H1 (cell line): ENCODE measurements at regions not wholly inside any gene's neighbourhood (a gene's known extent, or its start where the extent isn't known, plus 50 kb on each side); places are given as distances from the start of the nearest gene placed in this dataset.

Experiments
- CTCF ChIA-PET: fragments of 300-600 bp; sonication (Branson Sonifier 250); formaldehyde crosslinking; loops from one replicate; lab custom pipeline; 2021; ENCODE audit not compliant: partially characterized antibody; lab: Charles Lee
- POLR2A ChIA-PET: fragments of 300-600 bp; sonication (Branson Sonifier 250); formaldehyde crosslinking; loops from one replicate; lab custom pipeline; 2021; ENCODE audit warnings: inconsistent platforms; ENCODE audit not compliant: partially characterized antibody; lab: Charles Lee
- DNase-seq, 2 experiments: peaks; one replicate each; pipeline versions ENCODE4 v3.0.0 to v3.0.0-alpha.2; 2010 to 2022; ENCODE audit warnings: low spot score in 2 of 2, low read depth in 1 of 2, mixed read lengths in 1 of 2
- FAIRE-seq: peaks from 2 replicates; lab custom pipeline; 2011; peaks lifted over from hg19 to GRCh38; lab: Jason Lieb, UNC
- H2AFZ ChIP-seq: 2 replicates; pipeline ENCODE4 v1.8.1; 2012; ENCODE audit warnings: low read length, inconsistent platforms
- H2AK5ac ChIP-seq: 2 replicates; pipeline ENCODE4 v1.6.1; 2013; ENCODE audit warnings: low read depth, low read length
- H2BK120ac ChIP-seq: replicated peaks from 2 replicates; pipeline ENCODE3; 2013; ENCODE audit warnings: low read depth, low read length, inconsistent platforms
- H2BK12ac ChIP-seq: 2 replicates; pipeline ENCODE4 v1.6.1; 2013; ENCODE audit warnings: low read depth, low read length
- H2BK15ac ChIP-seq: 2 replicates; pipeline ENCODE4 v1.6.1; 2013; ENCODE audit warnings: low read length
- H2BK20ac ChIP-seq: 2 replicates; pipeline ENCODE4 v1.6.1; 2013; ENCODE audit warnings: low read length
- H2BK5ac ChIP-seq: 2 replicates; pipeline ENCODE4 v1.6.1; 2013; ENCODE audit warnings: low read depth, low read length
- H3K14ac ChIP-seq: 2 replicates; pipeline ENCODE4 v1.6.1; 2013; ENCODE audit warnings: inconsistent platforms; ENCODE audit not compliant: insufficient read length
- H3K18ac ChIP-seq: 2 replicates; pipeline ENCODE4 v1.6.1; 2013; ENCODE audit warnings: low read length; ENCODE audit errors: extremely low read depth
- H3K23ac ChIP-seq: 2 replicates; pipeline ENCODE4 v1.6.1; 2013; ENCODE audit warnings: inconsistent platforms; ENCODE audit not compliant: insufficient read length
- H3K23me2 ChIP-seq: 2 replicates; pipeline ENCODE4 v1.6.1; 2013; ENCODE audit warnings: low read depth, low read length
- H3K27ac ChIP-seq: 2 replicates; pipeline ENCODE4 v1.6.1; 2011; ENCODE audit warnings: low read depth, low read length, inconsistent platforms
- H3K27me3 ChIP-seq, 4 experiments: replicated peaks in 1 of 4; 1 replicate in 1 of 4; 2 replicates in 3 of 4; pipeline versions ENCODE4 v1.6.1 to v1.8.1; 2011 to 2013; ENCODE audit warnings: low read length in 3 of 4, mild to moderate bottlenecking in 3 of 4, inconsistent platforms in 2 of 4, mixed read lengths in 2 of 4, moderate library complexity in 1 of 4; ENCODE audit not compliant: control insufficient read depth in 3 of 4, insufficient read depth in 3 of 4; ENCODE audit errors: extremely low read depth in 1 of 4
- H3K36me3 ChIP-seq, 4 experiments: 2 replicates each; pipeline versions ENCODE4 v1.6.1 to v1.8.1; 2011 to 2013; ENCODE audit warnings: mild to moderate bottlenecking in 4 of 4, low read length in 3 of 4, moderate library complexity in 2 of 4, control low read depth in 1 of 4, inconsistent platforms in 1 of 4; ENCODE audit not compliant: insufficient read depth in 4 of 4, control insufficient read depth in 2 of 4
- H3K4ac ChIP-seq: replicated peaks from 2 replicates; pipeline ENCODE3; 2013; ENCODE audit warnings: low read length, low read depth, mixed read lengths, inconsistent platforms; ENCODE audit not compliant: insufficient read length
- H3K4me1 ChIP-seq, 4 experiments: replicated peaks in 1 of 4; 1 replicate in 1 of 4; 2 replicates in 3 of 4; pipeline versions ENCODE4 v1.6.1 to v1.8.1; 2011 to 2013; ENCODE audit warnings: low read length in 3 of 4, inconsistent platforms in 2 of 4, mixed read lengths in 1 of 4; ENCODE audit not compliant: insufficient read depth in 4 of 4, control insufficient read depth in 3 of 4
- H3K4me2 ChIP-seq, 2 experiments: 2 replicates each; pipeline versions ENCODE4 v1.6.1 to v1.8.1; 2011 to 2013; ENCODE audit warnings: low read depth in 2 of 2, low read length in 2 of 2, control low read depth in 1 of 2, inconsistent platforms in 1 of 2, mild to moderate bottlenecking in 1 of 2; ENCODE audit not compliant: insufficient read depth in 1 of 2
- H3K4me3 ChIP-seq, 4 experiments: fragments of 200-600, 300-600 bp in 1 of 4; sonication (generic), shearing (Covaris generic), sonication (Bioruptor Twin) in 1 of 4; 2 replicates each; pipeline versions ENCODE4 v1.5.1 to v1.8.1; 2011 to 2016; ENCODE audit warnings: low read length in 4 of 4, low read depth in 3 of 4, control low read depth in 2 of 4, inconsistent platforms in 2 of 4, mild to moderate bottlenecking in 2 of 4, mixed read lengths in 1 of 4, moderate library complexity in 1 of 4; ENCODE audit not compliant: insufficient read depth in 2 of 4; ENCODE audit errors: extremely low read depth in 1 of 4
- H3K56ac ChIP-seq: replicated peaks from 2 replicates; pipeline ENCODE3; 2013; ENCODE audit warnings: low read depth, mild to moderate bottlenecking, mixed read lengths, low read length, inconsistent platforms; ENCODE audit not compliant: insufficient read length
- H3K79me1 ChIP-seq: 2 replicates; pipeline ENCODE4 v1.6.1; 2013; ENCODE audit warnings: low read depth, low read length, control low read depth
- H3K79me2 ChIP-seq, 2 experiments: 2 replicates each; pipeline versions ENCODE4 v1.6.1 to v1.8.1; 2012 to 2013; ENCODE audit warnings: low read length in 2 of 2, mild to moderate bottlenecking in 2 of 2, inconsistent platforms in 1 of 2; ENCODE audit not compliant: insufficient read depth in 2 of 2, control insufficient read depth in 1 of 2
- H3K9ac ChIP-seq, 4 experiments: replicated peaks in 1 of 4; 1 replicate in 1 of 4; 2 replicates in 3 of 4; pipeline versions ENCODE4 v1.6.1 to v1.8.1; 2011 to 2013; ENCODE audit warnings: low read depth in 3 of 4, low read length in 3 of 4, control low read depth in 2 of 4, mild to moderate bottlenecking in 2 of 4, moderate library complexity in 2 of 4, inconsistent platforms in 1 of 4; ENCODE audit errors: extremely low read depth in 1 of 4
- H3K9me3 ChIP-seq, 2 experiments: 2 replicates each; pipeline versions ENCODE4 v1.6.1 to v1.8.1; 2012 to 2013; ENCODE audit warnings: mild to moderate bottlenecking in 2 of 2, moderate library complexity in 2 of 2, control low read depth in 1 of 2, inconsistent platforms in 1 of 2, low read depth in 1 of 2, low read length in 1 of 2, mixed read lengths in 1 of 2; ENCODE audit not compliant: insufficient read depth in 2 of 2
- H4K20me1 ChIP-seq, 2 experiments: replicated peaks in 1 of 2; 2 replicates each; pipeline versions ENCODE3 to v1.8.1; 2011 to 2013; ENCODE audit warnings: inconsistent platforms in 2 of 2, low read length in 2 of 2, mild to moderate bottlenecking in 1 of 2; ENCODE audit not compliant: insufficient read depth in 2 of 2, control insufficient read depth in 1 of 2
- H4K5ac ChIP-seq: 2 replicates; pipeline ENCODE4 v1.6.1; 2013; ENCODE audit warnings: low read length, low read depth, mixed read lengths, inconsistent platforms; ENCODE audit not compliant: insufficient read length
- H4K8ac ChIP-seq: 2 replicates; pipeline ENCODE4 v1.8.0; 2013; ENCODE audit warnings: mild to moderate bottlenecking, moderate library complexity, low read length, inconsistent platforms; ENCODE audit not compliant: insufficient read depth; ENCODE audit errors: extremely low read depth
- H4K91ac ChIP-seq: replicated peaks from 2 replicates; pipeline ENCODE3; 2013; ENCODE audit warnings: low read length, mixed read lengths, inconsistent platforms; ENCODE audit not compliant: insufficient read length
- CEBPB ChIP-seq: IDR thresholded peaks from 2 replicates; pipeline ENCODE4 v1.6.1; 2012; ENCODE audit warnings: low read depth, low read length
- CREB1 ChIP-seq: IDR thresholded peaks from 2 replicates; pipeline ENCODE4 v1.6.1; 2012; ENCODE audit warnings: inconsistent platforms
- MAFK ChIP-seq: IDR thresholded peaks from 2 replicates; pipeline ENCODE4 v1.6.1; 2012; ENCODE audit warnings: low read depth, mild to moderate bottlenecking, improper control_type of control experiment, low read length
- TBP ChIP-seq: IDR thresholded peaks from 2 replicates; pipeline ENCODE4 v1.6.1; 2011; ENCODE audit warnings: low read depth, low read length, improper control_type of control experiment
- WGBS, 2 experiments: shearing (Covaris generic) in 1 of 2; methylation state at CpG; one replicate each; pipeline versions ENCODE4 v1.1.6 to v1.1.7; 2013 to 2015; ENCODE audit warnings: low lambda C conversion rate in 2 of 2, mixed read lengths in 2 of 2, inconsistent platforms in 1 of 2, low coverage in 1 of 2, missing lambda C conversion rate in 1 of 2; ENCODE audit not compliant: insufficient replicate concordance in 2 of 2, insufficient coverage in 1 of 2, insufficient read length in 1 of 2; ENCODE audit errors: extremely low coverage in 1 of 2, missing lambda C conversion rate in 1 of 2; 5-methylcytosine and 5-hydroxymethylcytosine counted together

DNA sequence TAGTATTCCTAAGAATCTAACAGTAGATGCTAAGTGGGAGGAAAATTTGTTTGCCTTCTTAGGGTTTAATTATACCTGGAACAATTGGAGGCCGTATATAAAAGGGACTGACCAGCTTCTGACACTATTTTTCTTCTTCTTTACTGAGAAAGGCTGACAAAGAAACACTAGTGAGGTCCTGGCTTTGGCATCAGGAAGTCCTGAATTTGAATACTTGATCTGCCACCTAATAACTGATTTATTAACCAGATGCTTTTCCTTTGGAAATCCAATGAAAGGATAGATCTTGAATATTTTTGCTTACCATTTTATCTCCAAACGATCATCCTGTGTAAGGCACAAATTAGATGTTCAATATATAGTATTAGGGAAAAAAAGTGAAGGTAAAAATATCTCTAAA is 382.5 kb downstream of the CENPW start:
- Histone ChIP-seq H3K27ac (no peak overlapping the region), H4K5ac (no peak overlapping the region), H3K36me3 (no peaks in the 10 kb centered on the region), H3K9ac (no peak overlapping the region), H3K79me2 (no peaks in the 10 kb centered on the region), H3K14ac (no peak overlapping the region), H2BK120ac (no peak overlapping the region), H2BK12ac (no peak overlapping the region), H3K79me1 (no peaks in the 10 kb centered on the region), H2BK15ac (no peak overlapping the region), H4K8ac (no peak overlapping the region), H4K20me1 (no peaks in the 10 kb centered on the region), H3K27me3 (no peaks in the 10 kb centered on the region), H3K56ac (no peak overlapping the region), H4K91ac (no peak overlapping the region), H3K4me3 (no peak overlapping the region), H3K4me1 (no peaks in the 10 kb centered on the region; a peak in 1 of 7 replicates), H3K23me2 (no peaks in the 10 kb centered on the region), H2AFZ (no peak overlapping the region), H3K9me3 (peaks cover 8 to 14% of the 10 kb centered on the region in 2 experiments; a peak in 3 of 4 replicates), H3K23ac (no peak overlapping the region), H3K4ac (no peak overlapping the region), H2BK5ac (no peak overlapping the region), H2AK5ac (no peak overlapping the region), H3K18ac (no peak overlapping the region), H2BK20ac (no peak overlapping the region), H3K4me2 (no peak overlapping the region)
- ChIA-PET CTCF (no interaction called here), POLR2A (no interaction called here)
- no peak for FAIRE-seq
- no peak for TF ChIP-seq TBP
- no peak for TF ChIP-seq CREB1
- TF ChIP-seq MAFK: no peak
- TF ChIP-seq CEBPB: no peak
- 87% methylated on average over 2 of the region's 2 CpGs; no CpG with 5 or more reads in 1 of the 2 experiments for WGBS, 2 experiments
- no peak for DNase-seq
